HepG2 (cell line): ENCODE measurements at regions not wholly inside any gene's neighbourhood (a gene's known extent, or its start where the extent isn't known, plus 50 kb on each side); places are given as distances from the start of the nearest gene placed in this dataset.

Experiments used
- ATAC-seq: fragments of 200-7000 bp; cut with Tn5 transposase; 3 replicates; pipeline ENCODE4 v1.9.1; 2020; ENCODE audit warnings: mild to moderate bottlenecking, moderate library complexity
- BruUV-seq: library from RNA; stranded (reverse); fragments of 400-500 nt; replicated peaks from 2 replicates; lab custom pipeline; 2021; lab: Mats Ljungman, UMichigan
- CTCF ChIA-PET: fragments of 300-600 bp; formaldehyde crosslinking; extraction: SDS; loops from one replicate; lab custom pipeline; 2021; ENCODE audit warnings: low total read pairs, inconsistent platforms, low intra/inter-chr PET ratio; lab: Yijun Ruan, JAX
- POLR2A ChIA-PET: fragments of 350-600 bp; sonication (Branson Sonifier 250); formaldehyde crosslinking; loops from one replicate; lab custom pipeline; 2020; ENCODE audit warnings: antibody characterized with exemption, inconsistent platforms; lab: Yijun Ruan, JAX
- DNase-seq: peaks from one replicate; pipeline ENCODE4 v3.0.0-alpha.2; 2015; ENCODE audit warnings: low spot score
- FAIRE-seq: peaks from 3 replicates; lab custom pipeline; 2011; peaks lifted over from hg19 to GRCh38; lab: Jason Lieb, UNC
- H2AFZ ChIP-seq: one replicate; pipeline ENCODE4 v1.6.1; 2011; ENCODE audit warnings: low read length, inconsistent platforms
- H3K27ac ChIP-seq: fragments of 300-600 bp; 3 replicates; pipeline ENCODE4 v1.8.0; 2011; ENCODE audit warnings: mixed run types, mild to moderate bottlenecking, mixed read lengths, low read length, inconsistent platforms; ENCODE audit not compliant: insufficient read depth; ENCODE audit errors: extremely low read length
- H3K27me3 ChIP-seq, 2 experiments: fragments of 200-600 bp in 1 of 2; 2 replicates in 1 of 2; 3 replicates in 1 of 2; pipeline versions ENCODE4 v1.6.0 to v1.8.0; 2011; ENCODE audit warnings: low read length in 2 of 2, mild to moderate bottlenecking in 2 of 2, moderate library complexity in 2 of 2, inconsistent platforms in 1 of 2; ENCODE audit not compliant: insufficient read depth in 2 of 2, control insufficient read depth in 1 of 2
- H3K36me3 ChIP-seq, 2 experiments: fragments of 200-600 bp in 1 of 2; replicated peaks in 1 of 2; 2 replicates in 1 of 2; 3 replicates in 1 of 2; pipeline versions ENCODE4 v1.5.1 to v1.8.0; 2011; ENCODE audit warnings: low read length in 2 of 2, inconsistent platforms in 1 of 2; ENCODE audit not compliant: insufficient read depth in 2 of 2, control insufficient read depth in 1 of 2
- H3K4me1 ChIP-seq: 2 replicates; pipeline ENCODE4 v1.5.1; 2012; ENCODE audit warnings: low read length, inconsistent platforms; ENCODE audit not compliant: insufficient read depth
- H3K4me2 ChIP-seq: 2 replicates; pipeline ENCODE4 v1.6.0; 2011; ENCODE audit warnings: low read depth, low read length, inconsistent platforms
- H3K4me3 ChIP-seq, 3 experiments: fragments of 200-600 bp in 1 of 3; sonication (generic), shearing (Covaris generic) in 1 of 3; replicated peaks in 1 of 3; 2 replicates each; pipeline ENCODE4 v1.5.1; 2011 to 2016; ENCODE audit warnings: low read length in 3 of 3, inconsistent platforms in 2 of 3, low read depth in 2 of 3, mild to moderate bottlenecking in 2 of 3, control low read depth in 1 of 3, mixed read lengths in 1 of 3; ENCODE audit not compliant: insufficient read depth in 1 of 3
- H3K79me2 ChIP-seq: one replicate; pipeline ENCODE4 v1.6.1; 2011; ENCODE audit warnings: low read length, inconsistent platforms; ENCODE audit not compliant: insufficient read depth
- H3K9ac ChIP-seq: 2 replicates; pipeline ENCODE4 v1.6.0; 2011; ENCODE audit warnings: mild to moderate bottlenecking, low read depth, low read length, inconsistent platforms; ENCODE audit not compliant: insufficient read depth
- H3K9me3 ChIP-seq: 2 replicates; pipeline ENCODE4 v1.5.1; 2012; ENCODE audit warnings: mild to moderate bottlenecking, low read length
- H4K20me1 ChIP-seq: 2 replicates; pipeline ENCODE4 v1.6.0; 2011; ENCODE audit warnings: inconsistent platforms, mild to moderate bottlenecking, low read length, moderate library complexity; ENCODE audit not compliant: insufficient read depth
- CEBPB ChIP-seq: IDR thresholded peaks from 2 replicates; pipeline ENCODE4 v1.6.1; 2011; ENCODE audit warnings: low read depth, low read length, improper control_type of control experiment, borderline replicate concordance
- CHCHD3 ChIP-seq: sonication (generic); formaldehyde crosslinking; IDR thresholded peaks from 2 replicates; pipeline ENCODE4 v1.8.0; 2022; ENCODE audit warnings: mild to moderate bottlenecking, missing genetic modification reagents, moderate library complexity
- FOXA1 ChIP-seq, 2 experiments: fragments of 450-650 bp in 1 of 2; sonication (generic) in 1 of 2; formaldehyde crosslinking in 1 of 2; IDR thresholded peaks; 2 replicates each; pipeline versions ENCODE4 v1.4.0 to v1.6.1; 2016 to 2020; ENCODE audit warnings: missing genetic modification reagents in 1 of 2
- RBM39 ChIP-seq: fragments of 200-400 bp; formaldehyde crosslinking; IDR thresholded peaks from one replicate; pipeline ENCODE4 v1.6.1; 2018; ENCODE audit warnings: antibody characterized with exemption, mild to moderate bottlenecking, low read depth, low read length; ENCODE audit not compliant: poor library complexity, severe bottlenecking
- ZKSCAN5 ChIP-seq: sonication (generic); formaldehyde crosslinking; IDR thresholded peaks from 2 replicates; pipeline ENCODE4 v1.5.1; 2020; ENCODE audit warnings: mild to moderate bottlenecking, missing genetic modification reagents
- ZNF317 ChIP-seq: sonication (generic); formaldehyde crosslinking; IDR thresholded peaks from 2 replicates; pipeline ENCODE4 v1.5.0; 2020; ENCODE audit warnings: mild to moderate bottlenecking, missing genetic modification reagents
- ZNF34 ChIP-seq: sonication (generic); formaldehyde crosslinking; IDR thresholded peaks from 2 replicates; pipeline ENCODE4 v1.4.0; 2020; ENCODE audit warnings: mild to moderate bottlenecking, missing genetic modification reagents, borderline replicate concordance
- ZNF350 ChIP-seq: sonication (generic); formaldehyde crosslinking; IDR thresholded peaks from 2 replicates; pipeline ENCODE4 v1.4.0; 2020; ENCODE audit warnings: mild to moderate bottlenecking, low read depth, missing genetic modification reagents, borderline replicate concordance
- ZSCAN22 ChIP-seq: sonication (generic); formaldehyde crosslinking; IDR thresholded peaks from 2 replicates; pipeline ENCODE4 v1.4.0; 2020; ENCODE audit warnings: mild to moderate bottlenecking, missing genetic modification reagents
- WGBS: methylation state at CpG from one replicate; pipeline ENCODE4 v1.1.6; 2017; ENCODE audit warnings: low lambda C conversion rate; 5-methylcytosine and 5-hydroxymethylcytosine counted together
- in situ Hi-C: cut with HindIII; loops from 2 replicates; pipeline ENCODE4 v1.10.0; 2017; ENCODE audit warnings: low pct_unique_long_range_greater_than_20kb; ENCODE audit not compliant: extremely low pct_ligation_motif_present
- intact Hi-C: fragments of 100-400 bp; cut with micrococcal nuclease; formaldehyde crosslinking; loops from one replicate; pipeline ENCODE4 v1.10.0; 2022; ENCODE audit not compliant: unreplicated experiment
- TF ChIP-seq, protein P1 (sequence below): sonication (generic); formaldehyde crosslinking; conservative IDR thresholded peaks from 2 replicates; pipeline ENCODE4 v1.4.0; 2020; ENCODE audit warnings: mild to moderate bottlenecking, missing genetic modification reagents, moderate library complexity
- TF ChIP-seq, protein P2 (sequence below): sonication (generic); formaldehyde crosslinking; IDR thresholded peaks from 2 replicates; pipeline ENCODE4 v1.8.1; 2023; ENCODE audit warnings: mild to moderate bottlenecking, missing genetic modification reagents
- TF ChIP-seq, protein P3 (sequence below): IDR thresholded peaks from 2 replicates; pipeline ENCODE4 v1.6.1; 2018; ENCODE audit warnings: missing genetic modification reagents
- TF ChIP-seq, protein P4 (sequence below): IDR thresholded peaks from 2 replicates; pipeline ENCODE4 v1.6.1; 2016; ENCODE audit warnings: missing biosample characterization, missing genetic modification reagents, low read depth

DNA sequence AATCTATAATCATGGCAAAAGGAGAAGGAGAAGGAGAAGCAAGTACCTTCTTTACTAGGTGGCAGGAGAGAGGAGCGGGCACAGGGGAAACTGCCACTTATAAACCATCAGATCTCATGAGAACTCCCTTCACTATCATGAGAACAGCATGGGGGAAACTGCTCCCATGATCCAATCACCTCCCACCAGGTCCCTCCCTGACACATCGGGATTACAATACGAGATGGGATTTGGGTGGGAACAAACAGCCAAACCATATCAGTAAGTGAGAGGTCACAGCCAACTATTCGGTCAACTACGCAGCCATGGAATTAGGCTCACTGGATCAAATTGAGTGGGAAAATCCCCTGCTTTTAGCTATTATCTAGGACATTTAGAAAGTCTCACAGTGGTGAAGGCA is 54.2 kb upstream of the STEAP1B start (continued):
- TF ChIP-seq, protein P1, sequence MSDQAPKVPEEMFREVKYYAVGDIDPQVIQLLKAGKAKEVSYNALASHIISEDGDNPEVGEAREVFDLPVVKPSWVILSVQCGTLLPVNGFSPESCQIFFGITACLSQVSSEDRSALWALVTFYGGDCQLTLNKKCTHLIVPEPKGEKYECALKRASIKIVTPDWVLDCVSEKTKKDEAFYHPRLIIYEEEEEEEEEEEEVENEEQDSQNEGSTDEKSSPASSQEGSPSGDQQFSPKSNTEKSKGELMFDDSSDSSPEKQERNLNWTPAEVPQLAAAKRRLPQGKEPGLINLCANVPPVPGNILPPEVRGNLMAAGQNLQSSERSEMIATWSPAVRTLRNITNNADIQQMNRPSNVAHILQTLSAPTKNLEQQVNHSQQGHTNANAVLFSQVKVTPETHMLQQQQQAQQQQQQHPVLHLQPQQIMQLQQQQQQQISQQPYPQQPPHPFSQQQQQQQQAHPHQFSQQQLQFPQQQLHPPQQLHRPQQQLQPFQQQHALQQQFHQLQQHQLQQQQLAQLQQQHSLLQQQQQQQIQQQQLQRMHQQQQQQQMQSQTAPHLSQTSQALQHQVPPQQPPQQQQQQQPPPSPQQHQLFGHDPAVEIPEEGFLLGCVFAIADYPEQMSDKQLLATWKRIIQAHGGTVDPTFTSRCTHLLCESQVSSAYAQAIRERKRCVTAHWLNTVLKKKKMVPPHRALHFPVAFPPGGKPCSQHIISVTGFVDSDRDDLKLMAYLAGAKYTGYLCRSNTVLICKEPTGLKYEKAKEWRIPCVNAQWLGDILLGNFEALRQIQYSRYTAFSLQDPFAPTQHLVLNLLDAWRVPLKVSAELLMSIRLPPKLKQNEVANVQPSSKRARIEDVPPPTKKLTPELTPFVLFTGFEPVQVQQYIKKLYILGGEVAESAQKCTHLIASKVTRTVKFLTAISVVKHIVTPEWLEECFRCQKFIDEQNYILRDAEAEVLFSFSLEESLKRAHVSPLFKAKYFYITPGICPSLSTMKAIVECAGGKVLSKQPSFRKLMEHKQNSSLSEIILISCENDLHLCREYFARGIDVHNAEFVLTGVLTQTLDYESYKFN (CRISPR knock-in tag): no peak
- TF ChIP-seq CEBPB (no peak), ZNF34 (CRISPR knock-in tag) (no peak), ZNF350 (CRISPR knock-in tag) (no peak), ZNF317 (CRISPR knock-in tag) (no peak)

DNA sequence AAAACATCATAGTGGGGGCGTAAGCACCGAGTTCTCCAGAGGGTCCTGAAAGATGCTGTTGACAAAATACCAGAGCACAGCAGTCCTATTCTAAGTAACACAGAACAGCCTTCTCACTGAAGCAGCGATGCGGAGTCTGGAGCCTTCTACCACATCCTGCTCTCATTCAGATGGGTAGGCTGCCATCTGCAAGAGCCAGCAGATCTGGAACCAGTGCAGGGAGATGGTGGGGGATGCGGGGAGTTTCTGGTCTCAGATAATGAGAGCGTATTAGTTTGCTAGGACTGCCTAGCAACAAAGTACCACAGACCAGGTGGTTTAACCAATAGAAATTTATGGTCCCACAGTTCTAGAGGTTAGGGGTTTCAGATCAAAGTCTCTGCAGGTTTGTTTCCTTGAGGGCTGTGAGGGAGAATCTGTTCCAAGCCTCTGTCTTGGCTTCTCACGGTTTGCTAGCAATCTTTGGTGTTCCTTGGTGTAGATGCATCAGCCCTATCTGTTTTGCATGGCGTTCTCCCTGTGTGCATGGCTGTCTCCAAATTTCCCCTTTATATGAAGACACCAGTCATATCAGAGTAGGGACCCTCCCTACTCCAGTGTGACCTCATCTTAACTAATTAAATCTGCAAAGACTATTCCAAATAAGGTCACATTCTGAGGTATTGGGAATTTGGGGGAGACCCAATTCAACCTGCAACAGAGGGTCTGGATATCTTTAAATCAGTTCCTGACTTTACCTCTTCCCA is 52.0 kb upstream of the STEAP1B start:
- ChIA-PET POLR2A (no interaction called here), CTCF (no interaction called here)
- WGBS: 17% methylated on average over 8 of the region's 8 CpGs
- TF ChIP-seq, protein P2, sequence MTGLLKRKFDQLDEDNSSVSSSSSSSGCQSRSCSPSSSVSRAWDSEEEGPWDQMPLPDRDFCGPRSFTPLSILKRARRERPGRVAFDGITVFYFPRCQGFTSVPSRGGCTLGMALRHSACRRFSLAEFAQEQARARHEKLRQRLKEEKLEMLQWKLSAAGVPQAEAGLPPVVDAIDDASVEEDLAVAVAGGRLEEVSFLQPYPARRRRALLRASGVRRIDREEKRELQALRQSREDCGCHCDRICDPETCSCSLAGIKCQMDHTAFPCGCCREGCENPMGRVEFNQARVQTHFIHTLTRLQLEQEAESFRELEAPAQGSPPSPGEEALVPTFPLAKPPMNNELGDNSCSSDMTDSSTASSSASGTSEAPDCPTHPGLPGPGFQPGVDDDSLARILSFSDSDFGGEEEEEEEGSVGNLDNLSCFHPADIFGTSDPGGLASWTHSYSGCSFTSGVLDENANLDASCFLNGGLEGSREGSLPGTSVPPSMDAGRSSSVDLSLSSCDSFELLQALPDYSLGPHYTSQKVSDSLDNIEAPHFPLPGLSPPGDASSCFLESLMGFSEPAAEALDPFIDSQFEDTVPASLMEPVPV: no peak
- no peak for TF ChIP-seq CHCHD3 (CRISPR knock-in tag)
- no peak for TF ChIP-seq ZKSCAN5 (CRISPR knock-in tag)
- TF ChIP-seq, protein P3, sequence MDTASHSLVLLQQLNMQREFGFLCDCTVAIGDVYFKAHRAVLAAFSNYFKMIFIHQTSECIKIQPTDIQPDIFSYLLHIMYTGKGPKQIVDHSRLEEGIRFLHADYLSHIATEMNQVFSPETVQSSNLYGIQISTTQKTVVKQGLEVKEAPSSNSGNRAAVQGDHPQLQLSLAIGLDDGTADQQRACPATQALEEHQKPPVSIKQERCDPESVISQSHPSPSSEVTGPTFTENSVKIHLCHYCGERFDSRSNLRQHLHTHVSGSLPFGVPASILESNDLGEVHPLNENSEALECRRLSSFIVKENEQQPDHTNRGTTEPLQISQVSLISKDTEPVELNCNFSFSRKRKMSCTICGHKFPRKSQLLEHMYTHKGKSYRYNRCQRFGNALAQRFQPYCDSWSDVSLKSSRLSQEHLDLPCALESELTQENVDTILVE (CRISPR knock-in tag): no peak
- TF ChIP-seq RBM39: no peak
- no peak for TF ChIP-seq FOXA1 (IDR thresholded peaks at IDR 0.05)
- no peak for TF ChIP-seq FOXA1 (CRISPR knock-in tag; IDR thresholded peaks at IDR 0.05)
- TF ChIP-seq, protein P4, sequence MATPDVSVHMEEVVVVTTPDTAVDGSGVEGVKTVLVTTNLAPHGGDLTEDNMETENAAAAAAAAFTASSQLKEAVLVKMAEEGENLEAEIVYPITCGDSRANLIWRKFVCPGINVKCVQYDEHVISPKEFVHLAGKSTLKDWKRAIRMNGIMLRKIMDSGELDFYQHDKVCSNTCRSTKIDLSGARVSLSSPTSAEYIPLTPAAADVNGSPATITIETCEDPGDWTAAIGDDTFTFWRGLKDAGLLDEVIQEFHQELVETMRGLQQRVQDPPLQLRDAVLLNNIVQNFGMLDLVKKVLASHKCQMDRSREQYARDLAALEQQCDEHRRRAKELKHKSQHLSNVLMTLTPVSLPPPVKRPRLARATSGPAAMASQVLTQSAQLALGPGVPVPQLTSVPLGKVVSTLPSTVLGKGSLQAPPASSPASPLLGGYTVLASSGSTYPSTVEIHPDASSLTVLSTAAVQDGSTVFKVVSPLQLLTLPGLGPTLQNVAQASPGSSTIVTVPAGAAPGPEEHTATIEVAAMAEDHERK (CRISPR knock-in tag): no peak
- TF ChIP-seq ZSCAN22 (CRISPR knock-in tag): no peak

More for the DNA sequence above, 52.0 kb upstream of the STEAP1B start:
- Histone ChIP-seq H3K79me2 (no peaks in the 10 kb centered on the region), H3K4me3 (no peak overlapping the region), H3K27me3 (peaks cover 4 to 53% of the 10 kb centered on the region in 2 experiments; a peak in 3 of 5 replicates), H2AFZ (no peak overlapping the region), H3K27ac (no peak overlapping the region), H3K9me3 (no peaks in the 10 kb centered on the region), H3K4me1 (no peaks in the 10 kb centered on the region), H4K20me1 (no peaks in the 10 kb centered on the region), H3K4me2 (no peak overlapping the region), H3K36me3 (no peaks in the 10 kb centered on the region), H3K9ac (no peak overlapping the region)
- DNase-seq: no peak
- in situ Hi-C loops (no loop called here), intact Hi-C loops (no loop called here)
- BruUV-seq: no TSS peak
- FAIRE-seq: no peak
- no peak for ATAC-seq
